ENCODE measurements at regions not wholly inside any gene's neighbourhood (a gene's known extent, or its start where the extent isn't known, plus 50 kb on each side); places are given as distances from the start of the nearest gene placed in this dataset.

DNA sequence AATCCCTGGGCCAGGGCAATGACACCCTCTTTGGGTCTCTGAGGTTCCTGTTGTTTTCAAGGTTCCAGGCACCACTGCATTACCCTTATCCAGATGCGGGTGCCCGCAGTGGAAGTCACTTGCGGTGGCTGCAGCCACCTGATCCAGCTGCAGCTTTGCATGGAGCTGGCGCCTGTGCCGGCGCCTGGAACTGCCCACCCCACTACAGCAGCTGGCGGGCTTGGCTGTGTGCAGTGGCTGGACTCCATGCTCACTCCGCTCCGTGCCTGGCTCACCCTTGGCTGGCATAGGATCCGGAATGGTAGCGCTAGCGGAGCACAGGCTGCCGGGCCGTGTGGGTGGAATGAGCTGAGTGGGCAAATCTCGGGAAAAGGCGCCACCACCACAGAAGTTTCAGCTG, 832.6 kb upstream of the CADM2 start:
- Histone ChIP-seq H3K9me3 (peaks cover 0 to 8% of the 10 kb centered on the region in 2 donors), H3K4me3 (no peak overlapping the region), H3K27me3 (no peaks in the 10 kb centered on the region), H3K27ac (no peak overlapping the region), H3K36me3 (peaks cover 3% of the 10 kb centered on the region), H3K4me1 (no peaks in the 10 kb centered on the region)
- TF ChIP-seq POLR2AphosphoS5 (IDR thresholded peaks at IDR 0.05) (no peak), POLR2A (IDR thresholded peaks at IDR 0.05) (no peak)
- TF ChIP-seq, protein P1, sequence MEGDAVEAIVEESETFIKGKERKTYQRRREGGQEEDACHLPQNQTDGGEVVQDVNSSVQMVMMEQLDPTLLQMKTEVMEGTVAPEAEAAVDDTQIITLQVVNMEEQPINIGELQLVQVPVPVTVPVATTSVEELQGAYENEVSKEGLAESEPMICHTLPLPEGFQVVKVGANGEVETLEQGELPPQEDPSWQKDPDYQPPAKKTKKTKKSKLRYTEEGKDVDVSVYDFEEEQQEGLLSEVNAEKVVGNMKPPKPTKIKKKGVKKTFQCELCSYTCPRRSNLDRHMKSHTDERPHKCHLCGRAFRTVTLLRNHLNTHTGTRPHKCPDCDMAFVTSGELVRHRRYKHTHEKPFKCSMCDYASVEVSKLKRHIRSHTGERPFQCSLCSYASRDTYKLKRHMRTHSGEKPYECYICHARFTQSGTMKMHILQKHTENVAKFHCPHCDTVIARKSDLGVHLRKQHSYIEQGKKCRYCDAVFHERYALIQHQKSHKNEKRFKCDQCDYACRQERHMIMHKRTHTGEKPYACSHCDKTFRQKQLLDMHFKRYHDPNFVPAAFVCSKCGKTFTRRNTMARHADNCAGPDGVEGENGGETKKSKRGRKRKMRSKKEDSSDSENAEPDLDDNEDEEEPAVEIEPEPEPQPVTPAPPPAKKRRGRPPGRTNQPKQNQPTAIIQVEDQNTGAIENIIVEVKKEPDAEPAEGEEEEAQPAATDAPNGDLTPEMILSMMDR (IDR thresholded peaks at IDR 0.05): no peak
- intact Hi-C loops (cut with DNase I; ENCODE audit: low total_unique reads): no loop called here
- DNase-seq (ENCODE audit: low spot score in 2 of 2): no peak

DNA sequence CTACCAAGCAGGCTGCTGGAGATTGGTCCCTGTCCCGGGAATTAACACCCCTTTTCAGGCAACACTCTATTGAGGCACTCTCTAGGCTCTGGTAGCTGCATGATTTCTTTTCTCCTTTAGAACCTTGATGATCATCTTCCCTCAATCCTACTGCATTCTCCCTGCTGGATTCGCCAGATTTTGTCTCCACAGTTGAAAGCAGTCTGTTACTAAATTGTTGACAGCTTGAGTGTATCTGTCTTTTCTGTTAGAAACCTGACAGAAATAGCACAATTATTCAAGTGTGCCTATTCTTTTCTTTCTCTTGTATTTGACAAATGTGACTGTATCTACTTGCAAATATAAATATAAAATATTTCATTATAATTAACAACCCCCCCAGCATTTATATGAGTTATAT, 830.8 kb upstream of the CADM2 start:
- TF ChIP-seq POLR2AphosphoS5 (IDR thresholded peaks at IDR 0.05) (no peak), POLR2A (IDR thresholded peaks at IDR 0.05) (no peak)
- TF ChIP-seq, protein P1 (IDR thresholded peaks at IDR 0.05): no peak
- Histone ChIP-seq H3K27ac (no peak overlapping the region), H3K9me3 (peaks cover 0 to 8% of the 10 kb centered on the region in 2 donors), H3K36me3 (peaks cover 3% of the 10 kb centered on the region), H3K27me3 (no peaks in the 10 kb centered on the region), H3K4me1 (no peaks in the 10 kb centered on the region), H3K4me3 (no peak overlapping the region)
- intact Hi-C loops (cut with DNase I; ENCODE audit: low total_unique reads): no loop called here
- DNase-seq (ENCODE audit: low spot score in 2 of 2): no peak

DNA sequence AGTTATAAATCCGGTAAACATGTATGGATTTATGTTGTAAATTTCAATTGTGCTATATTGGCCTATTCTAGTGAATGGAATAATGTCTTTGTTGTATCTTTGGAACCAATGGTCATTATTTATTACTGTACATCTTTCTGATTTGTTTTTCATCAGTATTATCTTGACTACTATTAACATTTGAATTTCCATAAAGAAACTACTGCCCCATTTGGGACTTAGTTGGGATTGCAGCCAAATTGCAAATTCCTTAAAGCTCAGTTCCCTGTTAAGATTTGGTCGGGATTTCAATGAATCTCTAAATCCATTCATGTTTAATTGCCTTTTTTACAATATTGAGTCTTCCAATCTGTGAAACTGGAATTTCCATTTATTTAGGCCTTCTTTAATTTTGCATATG, 822.4 kb upstream of the CADM2 start:
- Histone ChIP-seq H3K36me3 (no peaks in the 10 kb centered on the region), H3K4me3 (no peak overlapping the region), H3K27ac (no peak overlapping the region), H3K4me1 (no peaks in the 10 kb centered on the region), H3K27me3 (no peaks in the 10 kb centered on the region), H3K9me3 (no peaks in the 10 kb centered on the region)
- TF ChIP-seq POLR2A (IDR thresholded peaks at IDR 0.05) (no peak), POLR2AphosphoS5 (IDR thresholded peaks at IDR 0.05) (no peak)
- TF ChIP-seq, protein P1 (IDR thresholded peaks at IDR 0.05): no peak
- intact Hi-C loops (cut with DNase I; ENCODE audit: low total_unique reads): no loop called here
- DNase-seq (ENCODE audit: low spot score in 2 of 2): no peak

DNA sequence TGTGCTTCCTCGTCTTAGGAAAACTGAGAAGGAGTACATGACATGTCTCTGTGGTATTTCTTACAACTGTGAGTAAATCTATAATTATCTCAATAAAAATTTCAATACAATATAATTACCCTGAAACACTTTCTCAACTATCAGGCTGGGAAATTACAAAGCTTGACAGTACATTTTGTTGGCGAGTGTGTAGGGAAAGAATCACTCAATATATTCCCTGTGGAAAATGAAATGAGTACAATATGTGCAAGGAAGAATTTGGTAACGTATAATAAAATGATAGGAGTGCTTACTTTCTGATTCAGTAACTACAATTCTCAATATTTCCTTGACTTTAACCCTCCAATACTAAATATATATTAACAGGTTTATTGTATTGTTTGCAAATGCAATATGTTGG, 818.2 kb upstream of the CADM2 start:
- intact Hi-C loops (cut with DNase I; ENCODE audit: low total_unique reads): no loop called here

DNA sequence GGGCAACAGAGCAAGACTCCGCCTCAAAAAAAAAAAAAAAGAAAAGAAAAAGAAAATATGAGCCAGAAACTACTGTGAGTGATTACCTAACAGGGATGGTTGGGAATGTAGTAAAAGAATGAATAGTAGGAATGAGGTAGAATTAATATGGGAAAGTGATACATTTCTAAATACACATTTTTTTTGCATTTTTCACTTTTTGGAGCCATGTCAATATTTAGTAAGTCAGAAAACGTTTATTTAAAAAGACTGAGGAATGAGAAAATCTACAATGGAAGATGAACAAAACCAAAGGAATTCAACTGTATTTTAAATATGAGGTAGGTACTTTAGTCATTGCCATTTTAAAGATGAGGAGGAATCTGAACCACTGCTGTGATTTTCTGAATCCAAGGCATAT, 817.2 kb upstream of the CADM2 start:
- DNase-seq (ENCODE audit: low spot score in 2 of 2): no peak
- intact Hi-C loops (cut with DNase I; ENCODE audit: low total_unique reads): no loop called here
- TF ChIP-seq, protein P1 (IDR thresholded peaks at IDR 0.05): no peak
- no peak for TF ChIP-seq POLR2A (IDR thresholded peaks at IDR 0.05)
- no peak for TF ChIP-seq POLR2AphosphoS5 (IDR thresholded peaks at IDR 0.05)

More for the DNA sequence above, 818.2 kb upstream of the CADM2 start:
- Histone ChIP-seq H3K4me3 (no peak overlapping the region), H3K4me1 (no peaks in the 10 kb centered on the region), H3K27me3 (no peaks in the 10 kb centered on the region), H3K27ac (no peak overlapping the region), H3K9me3 (no peaks in the 10 kb centered on the region), H3K36me3 (no peaks in the 10 kb centered on the region)
- TF ChIP-seq, protein P1 (IDR thresholded peaks at IDR 0.05): no peak
- no peak for TF ChIP-seq POLR2AphosphoS5 (IDR thresholded peaks at IDR 0.05)
- TF ChIP-seq POLR2A (IDR thresholded peaks at IDR 0.05): no peak
- no peak for DNase-seq (ENCODE audit: low spot score in 2 of 2)

More for the DNA sequence above, 817.2 kb upstream of the CADM2 start:
- no peaks in the 10 kb centered on the region for H3K9me3 ChIP-seq
- no peak overlapping the region for H3K4me3 ChIP-seq
- no peaks in the 10 kb centered on the region for H3K27me3 ChIP-seq
- no peaks in the 10 kb centered on the region for H3K36me3 ChIP-seq
- H3K4me1 ChIP-seq: no peaks in the 10 kb centered on the region
- no peak overlapping the region for H3K27ac ChIP-seq

All from breast epithelium (tissue), 4 donors.